ENCODE measurements at regions not wholly inside any gene's neighbourhood (a gene's known extent, or its start where the extent isn't known, plus 50 kb on each side); places are given as distances from the start of the nearest gene placed in this dataset.
"Not testable (repeated sequence)": the region's sequence is repeated elsewhere in the genome, so short reads cannot be mapped to it uniquely, and the experiment has no call there.

DNA sequence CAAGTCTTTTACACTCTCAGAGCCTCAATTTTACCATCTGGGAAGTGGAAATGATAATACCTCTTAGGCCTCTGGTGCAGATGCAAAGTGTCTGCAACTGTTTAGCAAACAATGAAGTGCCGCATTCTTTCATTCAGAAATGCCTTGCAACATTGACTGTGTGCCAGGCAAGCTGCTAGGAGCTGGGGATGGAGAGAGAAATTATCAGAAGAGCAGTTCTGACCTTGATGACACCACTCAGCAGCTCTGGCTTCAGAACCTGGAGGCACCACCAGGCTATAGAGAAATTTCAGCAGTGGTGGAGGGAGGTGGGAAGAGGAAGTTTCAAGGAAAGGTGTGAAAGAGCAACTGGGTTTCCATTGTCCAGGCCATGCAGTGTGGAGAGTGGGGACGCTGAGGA lies 78.1 kb upstream of the HABP2 start:
- DNase-seq = no peak

DNA sequence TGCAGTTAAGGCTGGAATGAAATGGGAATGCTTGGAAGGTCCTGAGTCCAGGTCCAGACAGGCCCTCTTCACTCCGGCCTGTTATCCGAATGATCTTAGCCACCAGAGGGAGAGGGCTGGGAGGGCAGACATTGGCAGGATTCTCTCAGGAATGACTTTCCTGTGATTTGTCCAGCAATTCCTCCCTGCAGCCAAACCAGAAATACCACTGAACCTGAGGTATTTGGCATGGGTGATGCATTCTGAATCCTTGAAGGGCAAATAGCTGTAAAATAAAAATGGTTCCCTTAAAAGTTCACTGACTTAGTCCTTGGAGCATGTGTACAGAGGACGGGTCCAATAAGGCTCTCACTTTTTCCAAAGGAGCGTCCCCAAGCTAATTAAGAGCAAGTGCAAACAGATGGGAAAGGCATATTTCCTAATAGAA lies 77.5 kb upstream of the HABP2 start:
- no peak for DNase-seq

GRCh38 chr10:113476191-113476590 lies 76.7 kb upstream of the HABP2 start:
- no peak for DNase-seq

GRCh38 chr10:113476673-113477072 lies 76.2 kb upstream of the HABP2 start:
- DNase-seq = no peak

- no peak for DNase-seq
Observed at GRCh38 chr10:113477451-113477850, 75.4 kb upstream of the HABP2 start.

DNA sequence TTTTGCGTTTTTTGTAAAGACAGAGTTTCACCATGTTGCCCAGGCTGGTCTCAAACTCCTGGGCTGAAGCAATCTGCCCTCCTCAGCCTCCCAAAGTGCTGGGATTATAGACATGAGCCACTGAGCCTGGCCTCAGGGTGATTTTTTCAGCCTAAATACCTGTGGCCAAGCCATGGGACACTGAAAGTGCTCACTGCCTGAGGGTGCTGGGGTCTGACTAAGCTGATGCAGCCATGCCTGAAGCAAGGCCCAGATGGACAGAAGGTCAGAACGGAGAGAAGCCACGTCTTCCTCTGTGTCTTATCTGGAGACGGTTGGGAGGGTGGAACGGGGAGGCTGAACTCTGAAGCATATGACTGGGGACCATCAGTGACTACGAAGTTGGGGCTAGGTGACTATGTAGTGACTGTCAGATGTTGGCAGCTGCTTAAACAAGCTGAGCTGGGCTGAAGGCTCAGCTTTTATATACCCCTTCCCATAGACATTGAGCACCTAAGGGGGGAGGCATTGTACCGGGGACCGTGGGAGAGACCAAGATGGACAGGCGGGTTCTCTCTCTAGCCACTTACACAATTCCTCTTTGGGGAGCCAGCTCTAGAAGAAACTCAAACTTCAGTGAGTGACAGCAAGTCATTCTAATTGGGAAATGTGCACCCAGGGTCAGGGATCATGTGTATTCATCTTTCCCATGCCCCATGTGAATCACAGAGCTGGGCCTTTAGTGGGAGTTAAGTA lies 73.3 kb upstream of the HABP2 start:
- DNase-seq = no peak

GRCh38 chr10:113480081-113480360 lies 72.8 kb upstream of the HABP2 start:
- DNase-seq = no peak

DNA sequence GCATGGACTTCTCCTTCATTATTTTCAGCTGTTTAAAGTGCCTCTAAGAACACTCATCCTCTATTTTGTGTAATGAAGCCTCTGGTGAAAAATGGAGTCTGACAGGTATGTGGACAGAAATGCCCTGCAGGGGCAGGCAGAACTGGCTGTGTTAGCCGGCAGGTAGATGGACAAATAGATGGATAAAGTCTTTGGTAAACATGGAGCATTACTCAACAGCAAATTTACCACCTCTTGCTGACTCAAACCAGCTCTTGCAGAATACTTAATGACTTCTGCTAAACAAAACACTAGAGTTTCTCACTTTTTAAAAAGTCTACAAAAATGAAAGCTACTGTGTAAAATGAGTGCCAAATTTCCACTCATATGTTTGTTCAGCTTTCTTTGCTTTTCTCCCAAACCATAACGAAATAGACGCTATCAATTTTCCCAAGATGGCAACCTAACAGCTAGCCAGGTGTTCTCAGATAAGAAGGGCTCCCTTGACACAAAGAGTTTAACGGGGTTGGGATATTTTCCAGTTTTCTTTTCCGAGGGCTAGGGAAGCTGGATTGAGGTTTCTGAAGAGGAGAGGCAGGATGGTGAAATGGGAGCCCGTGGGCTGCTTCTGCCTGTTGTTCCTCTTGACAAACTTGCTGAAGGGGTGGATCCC lies 71.9 kb upstream of the HABP2 start:
- no peak for DNase-seq

GRCh38 chr10:113484487-113484886 lies 68.4 kb upstream of the HABP2 start:
- no peak for DNase-seq

DNA sequence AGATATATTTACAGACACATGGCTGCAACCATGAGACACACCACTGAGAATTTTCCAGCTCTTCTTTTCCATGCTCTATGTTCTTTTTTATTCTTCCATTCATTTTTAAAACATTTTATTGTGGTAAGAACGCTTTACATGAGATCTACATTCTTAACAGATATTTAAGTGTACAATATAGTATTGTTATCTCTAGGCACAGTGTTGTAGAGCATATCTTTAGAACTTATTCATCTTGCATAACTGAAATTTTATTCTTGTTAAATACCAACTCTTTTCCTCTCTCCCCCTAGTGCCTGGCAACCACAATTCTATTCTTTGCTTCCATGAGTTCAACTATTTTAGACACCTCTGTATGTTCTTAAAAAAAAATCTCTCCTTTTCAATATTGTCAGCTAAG lies 67.1 kb upstream of the HABP2 start:
- DNase-seq = no peak

DNA sequence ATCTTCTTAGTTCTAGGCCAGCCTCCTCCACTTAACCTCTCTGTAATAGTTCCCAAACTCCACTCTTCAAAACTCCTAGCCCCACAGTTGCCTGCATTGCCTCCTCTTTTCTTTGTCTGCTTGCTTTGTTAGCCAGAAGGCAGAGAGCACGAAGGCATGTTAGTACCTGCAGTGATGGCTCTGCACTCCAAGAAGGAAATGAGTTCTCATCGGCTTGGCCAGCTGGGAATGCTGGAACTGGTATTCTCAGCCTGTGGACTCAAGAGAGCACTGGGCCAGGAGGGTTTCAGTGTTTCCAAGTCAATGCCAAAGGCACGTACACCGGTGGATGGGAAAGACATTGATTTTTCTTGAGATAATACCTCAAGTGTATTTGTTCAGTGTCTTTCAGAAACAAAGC lies 66.3 kb upstream of the HABP2 start:
- DNase-seq = no peak

- DNase-seq = no peak
Observed at GRCh38 chr10:113487154-113487553, 65.7 kb upstream of the HABP2 start.

DNA sequence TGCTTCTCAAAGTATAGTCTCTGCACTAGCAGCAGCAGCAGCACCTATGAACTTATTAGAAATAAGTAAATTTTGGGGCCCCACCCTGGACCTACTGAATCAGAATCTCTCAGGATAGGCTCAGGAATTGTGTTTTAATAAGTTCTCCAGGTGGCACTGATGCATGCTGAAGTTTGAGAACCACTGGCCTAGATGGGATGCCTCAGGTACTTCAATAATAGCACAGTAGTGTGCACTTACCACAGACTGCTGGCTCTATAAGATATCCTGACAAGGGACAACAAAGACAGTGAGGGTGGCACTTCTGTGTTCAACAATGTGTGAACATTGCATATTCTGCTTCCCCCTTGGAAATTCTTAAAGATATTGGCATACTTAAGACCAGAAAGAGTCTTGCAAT lies 64.7 kb upstream of the HABP2 start:
- DNase-seq = no peak

DNA sequence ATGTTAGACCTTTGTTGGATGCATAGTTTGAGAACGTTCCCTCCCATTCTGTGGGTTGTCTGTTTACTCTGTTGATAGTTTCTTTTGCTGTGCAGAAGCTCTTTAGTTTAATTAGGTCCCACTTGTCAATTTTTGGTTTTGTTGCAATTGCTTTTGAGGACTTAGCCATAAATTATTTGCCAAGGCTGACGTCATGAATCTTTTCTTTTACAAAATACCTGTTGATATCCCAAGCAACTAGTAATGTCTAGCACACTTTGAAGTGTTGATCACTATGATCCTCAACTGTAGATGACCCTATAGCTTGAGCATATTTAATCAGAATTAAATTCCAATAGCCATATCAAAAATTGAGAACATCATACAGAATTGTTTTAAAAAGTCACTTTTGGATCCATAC lies 63.3 kb upstream of the HABP2 start:
- DNase-seq = not testable (repeated sequence)

DNA sequence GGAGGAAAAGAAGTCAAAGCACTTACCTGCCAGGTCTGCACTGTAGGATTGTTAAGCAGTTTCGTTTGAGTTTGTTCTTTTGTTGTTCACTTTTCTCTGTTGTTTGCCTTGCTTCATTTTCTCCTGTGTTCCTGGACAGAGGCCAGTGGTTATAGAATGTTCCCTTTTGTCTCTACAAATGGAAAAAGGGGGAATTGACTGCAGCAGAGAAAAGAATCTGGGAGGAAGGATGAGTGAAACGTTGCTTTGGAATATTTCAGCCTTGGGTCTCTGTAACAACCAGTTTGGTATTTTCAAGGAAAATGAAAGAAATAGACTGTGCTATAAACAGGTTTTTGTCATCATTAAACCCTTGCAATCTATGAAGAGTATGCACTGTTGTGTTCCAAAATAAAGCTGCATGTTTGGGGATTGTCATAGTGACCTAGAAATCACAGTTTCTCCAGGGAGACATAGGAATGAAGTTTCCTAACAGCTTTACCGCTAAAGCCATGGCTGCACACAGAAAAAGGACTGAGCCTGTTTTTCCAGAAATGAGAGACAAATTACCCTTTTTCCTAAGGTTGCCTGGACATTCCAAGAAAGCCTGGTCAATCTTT lies 60.8 kb upstream of the HABP2 start:
- no peak for DNase-seq

DNA sequence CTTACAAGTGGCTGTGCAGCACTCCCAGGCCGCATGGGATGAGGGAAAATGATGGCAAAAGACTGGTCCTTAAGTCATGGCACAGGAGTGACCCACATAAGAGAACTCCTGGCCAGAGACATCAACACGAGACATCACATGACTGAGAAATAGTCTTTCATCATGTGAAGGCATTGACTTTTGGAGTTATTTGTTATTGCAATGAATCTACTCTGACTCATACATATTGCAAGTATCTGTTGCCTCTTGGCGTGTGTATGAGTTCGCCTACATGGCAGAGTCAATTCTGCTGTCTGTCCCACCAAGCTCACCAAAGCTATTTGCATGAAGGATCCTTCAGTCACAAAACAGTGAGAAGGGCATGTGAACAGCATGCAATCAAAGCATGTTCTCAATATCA lies 59.7 kb upstream of the HABP2 start:
- no peak for DNase-seq

- no peak for DNase-seq
Observed at GRCh38 chr10:113493882-113494301, 59.0 kb upstream of the HABP2 start.

DNA sequence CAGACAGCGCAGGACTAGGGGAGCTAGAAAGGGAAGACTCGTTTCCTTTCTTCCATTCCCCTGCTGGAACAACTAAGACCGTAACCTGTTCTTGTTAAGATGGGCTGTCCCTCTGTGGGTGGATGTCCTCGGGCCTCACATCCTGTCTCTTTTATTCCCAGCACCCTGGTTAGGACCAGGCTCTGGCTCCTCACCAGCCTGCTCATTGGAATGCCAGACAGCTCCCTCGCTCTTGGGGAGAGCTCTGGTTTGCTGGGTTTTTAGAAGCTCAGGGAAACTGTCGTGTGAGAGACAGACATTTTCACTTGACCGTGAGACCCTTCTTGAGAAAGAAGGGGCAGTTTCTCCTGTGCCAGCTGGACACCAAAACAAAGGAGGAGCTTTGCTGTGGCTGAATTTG lies 58.1 kb upstream of the HABP2 start:
- DNase-seq = no peak

- no peak for DNase-seq
Observed at GRCh38 chr10:113495553-113495952, 57.3 kb upstream of the HABP2 start.

GRCh38 chr10:113496111-113497109 lies 56.4 kb upstream of the HABP2 start:
- DNase-seq = no peak

GRCh38 chr10:113497198-113497597 lies 55.7 kb upstream of the HABP2 start:
- DNase-seq = no peak

GRCh38 chr10:113498997-113499396 lies 53.9 kb upstream of the HABP2 start:
- no peak for DNase-seq

GRCh38 chr10:113499806-113500205 lies 53.0 kb upstream of the HABP2 start:
- DNase-seq = no peak
